ENCODE measurements at regions not wholly inside any gene's neighbourhood (a gene's known extent, or its start where the extent isn't known, plus 50 kb on each side); places are given as distances from the start of the nearest gene placed in this dataset.

- TF ChIP-seq EZH2phosphoT487 (IDR thresholded peaks at IDR 0.05; ENCODE audit: borderline replicate concordance, low read depth) (no peak), PBX3 (IDR thresholded peaks at IDR 0.05) (no peak), YY1 (IDR thresholded peaks at IDR 0.05; ENCODE audit: low read depth) (no peak), CHD2 (IDR thresholded peaks at IDR 0.05; ENCODE audit: low read length, partially characterized antibody) (no peak), TAF1 (IDR thresholded peaks at IDR 0.05; ENCODE audit: borderline replicate concordance, low read depth, low read length) (no peak), MEF2A (IDR thresholded peaks at IDR 0.05; ENCODE audit: borderline replicate concordance, low read depth) (no peak)
These were observed 417.0 kb downstream of the TMEM161B start (continued) for GRCh38 chr5:87851603-87852002.

GRCh38 chr5:87850843-87851242, 417.8 kb downstream of the TMEM161B start:
- no peak for DNase-seq
- H3K79me2 ChIP-seq (ENCODE audit: insufficient read depth), result no peaks in the 10 kb centered on the region
- H3K27ac ChIP-seq (ENCODE audit: low read depth in 2 of 2, low read length in 1 of 2), result no peak overlapping the region
- 0 out of 2 replicates have a peak, but pooled peaks cover 5% of the 10 kb centered on the region for H3K27me3 ChIP-seq (ENCODE audit: insufficient read depth)
- no peak overlapping the region for H3K4me2 ChIP-seq
- TF ChIP-seq JUND (IDR thresholded peaks at IDR 0.05) (no peak), FOXM1 (IDR thresholded peaks at IDR 0.05; ENCODE audit: low read depth) (no peak), IRF3 (IDR thresholded peaks at IDR 0.05; ENCODE audit: low read depth, low read length) (no peak), POLR2AphosphoS5 (IDR thresholded peaks at IDR 0.05; ENCODE audit: low read depth, low read length) (no peak), RAD21 (IDR thresholded peaks at IDR 0.05; ENCODE audit: low read length) (no peak), FOXJ3 (CRISPR knock-in tag; IDR thresholded peaks at IDR 0.05) (no peak), CTCF (IDR thresholded peaks at IDR 0.05) (no peak), EP300 (IDR thresholded peaks at IDR 0.05; ENCODE audit: borderline replicate concordance in 1 of 2, low read depth in 1 of 2, low read length in 1 of 2) (no peak), MEF2A (IDR thresholded peaks at IDR 0.05; ENCODE audit: borderline replicate concordance, low read depth) (no peak), CHD2 (IDR thresholded peaks at IDR 0.05; ENCODE audit: low read length, partially characterized antibody) (no peak), EZH2phosphoT487 (IDR thresholded peaks at IDR 0.05; ENCODE audit: borderline replicate concordance, low read depth) (no peak), MXI1 (IDR thresholded peaks at IDR 0.05; ENCODE audit: low read depth, low read length) (no peak), REST (IDR thresholded peaks at IDR 0.05; ENCODE audit: low read depth, low read length) (no peak), TAF1 (IDR thresholded peaks at IDR 0.05; ENCODE audit: borderline replicate concordance, low read depth, low read length) (no peak), FOSL2 (IDR thresholded peaks at IDR 0.05; ENCODE audit: borderline replicate concordance, low read depth) (no peak), NFIC (IDR thresholded peaks at IDR 0.05; ENCODE audit: borderline replicate concordance) (no peak), YY1 (IDR thresholded peaks at IDR 0.05; ENCODE audit: low read depth) (no peak), GATA2 (CRISPR knock-in tag; IDR thresholded peaks at IDR 0.05) (no peak), RCOR1 (IDR thresholded peaks at IDR 0.05; ENCODE audit: low read length) (no peak), ZBTB33 (IDR thresholded peaks at IDR 0.05; ENCODE audit: borderline replicate concordance, low read depth) (no peak)
- no peaks in the 10 kb centered on the region for H3K36me3 ChIP-seq (replicated peaks in 1 of 2; ENCODE audit: control insufficient read depth in 1 of 2, insufficient read depth in 2 of 2, low read length in 1 of 2)
- H3K9ac ChIP-seq, result no peak overlapping the region
- CTCF ChIA-PET, result interaction anchor here (0.9 to 2.9 kb wide), 3 partner anchors 69 to 840 kb away, joined by 4 to 8 read pairs (median 6); no protein-coding TSS in a partner anchor
- H3K9me2 ChIP-seq, result no peaks in the 10 kb centered on the region
- POLR2A ChIA-PET, result no interaction called here
- H4K20me1 ChIP-seq (ENCODE audit: insufficient read depth), result no peaks in the 10 kb centered on the region
- no peak overlapping the region for H2AFZ ChIP-seq (ENCODE audit: low read depth)
- WGBS (ENCODE audit: low lambda C conversion rate), result 6% methylated on average over 3 of the region's 3 CpGs
- H3F3A ChIP-seq (replicated peaks; ENCODE audit: insufficient read depth), result no peaks in the 10 kb centered on the region
- H3K4me3 ChIP-seq (ENCODE audit: low read depth in 2 of 2, low read length in 1 of 2), result no peak overlapping the region
- H3K4me1 ChIP-seq (ENCODE audit: control insufficient read depth in 1 of 2, insufficient read depth in 2 of 2, low read depth in 1 of 2, low read length in 1 of 2), result no peaks in the 10 kb centered on the region
- no peaks in the 10 kb centered on the region for H3K9me3 ChIP-seq

Measured in SK-N-SH (cell line).